ENCODE measurements at regions not wholly inside any gene's neighbourhood (a gene's known extent, or its start where the extent isn't known, plus 50 kb on each side); places are given as distances from the start of the nearest gene placed in this dataset.

GRCh38 chr3:180516368-180516767 lies 85.6 kb upstream of the TTC14 start:
- no peak overlapping the region for H3K4me3 ChIP-seq (ENCODE audit: low read depth, low read length)
- DNase-seq (ENCODE audit: low read depth), result no peak
- no peak for TF ChIP-seq CTCF (IDR thresholded peaks at IDR 0.05; ENCODE audit: low read depth, low read length, missing control alignments)
- in situ Hi-C loops (cut with HindIII; ENCODE audit: low sequenced_read_pairs), result no loop called here

- no peak overlapping the region for H3K4me3 ChIP-seq (ENCODE audit: low read depth, low read length)
- no peak for TF ChIP-seq CTCF (IDR thresholded peaks at IDR 0.05; ENCODE audit: low read depth, low read length, missing control alignments)
- in situ Hi-C loops (cut with HindIII; ENCODE audit: low sequenced_read_pairs), result no loop called here
- DNase-seq (ENCODE audit: low read depth), result no peak
Observed at GRCh38 chr3:180523040-180523439, 78.9 kb upstream of the TTC14 start.

- TF ChIP-seq CTCF (IDR thresholded peaks at IDR 0.05; ENCODE audit: low read depth, low read length, missing control alignments), result no peak
- no peak overlapping the region for H3K4me3 ChIP-seq (ENCODE audit: low read depth, low read length)
- DNase-seq (ENCODE audit: low read depth), result no peak
- in situ Hi-C loops (cut with HindIII; ENCODE audit: low sequenced_read_pairs), result no loop called here
Observed at GRCh38 chr3:180528843-180529242, 73.1 kb upstream of the TTC14 start.

- in situ Hi-C loops (cut with HindIII; ENCODE audit: low sequenced_read_pairs), result no loop called here
- DNase-seq (ENCODE audit: low read depth), result no peak
- TF ChIP-seq CTCF (IDR thresholded peaks at IDR 0.05; ENCODE audit: low read depth, low read length, missing control alignments), result no peak
- H3K4me3 ChIP-seq (ENCODE audit: low read depth, low read length), result no peak overlapping the region
Observed at GRCh38 chr3:180529778-180530177, 72.2 kb upstream of the TTC14 start.

GRCh38 chr3:180530276-180530675 lies 71.7 kb upstream of the TTC14 start:
- H3K4me3 ChIP-seq (ENCODE audit: low read depth, low read length), result no peak overlapping the region
- DNase-seq (ENCODE audit: low read depth), result no peak
- in situ Hi-C loops (cut with HindIII; ENCODE audit: low sequenced_read_pairs), result no loop called here
- TF ChIP-seq CTCF (IDR thresholded peaks at IDR 0.05; ENCODE audit: low read depth, low read length, missing control alignments), result no peak

- no peak for DNase-seq (ENCODE audit: low read depth)
- in situ Hi-C loops (cut with HindIII; ENCODE audit: low sequenced_read_pairs), result no loop called here
- no peak overlapping the region for H3K4me3 ChIP-seq (ENCODE audit: low read depth, low read length)
- no peak for TF ChIP-seq CTCF (IDR thresholded peaks at IDR 0.05; ENCODE audit: low read depth, low read length, missing control alignments)
Observed at GRCh38 chr3:180531303-180532278, 70.4 kb upstream of the TTC14 start.
